Astrocyte (in vitro differentiated cells and primary cell): ENCODE measurements at regions not wholly inside any gene's neighbourhood (a gene's known extent, or its start where the extent isn't known, plus 50 kb on each side); places are given as distances from the start of the nearest gene placed in this dataset.
A peak's percentile ranks its signal among the peaks of the same experiment; 100 is the strongest.
"Not testable (repeated sequence)": the region's sequence is repeated elsewhere in the genome, so short reads cannot be mapped to it uniquely, and the experiment has no call there.

Experiments used
- DNase-seq: peaks from one replicate; pipeline ENCODE4 v3.0.0-alpha.2; 2010; ENCODE audit warnings: low read depth
- FAIRE-seq: peaks from 2 replicates; lab custom pipeline; 2011; peaks lifted over from hg19 to GRCh38; lab: Jason Lieb, UNC
- H2AFZ ChIP-seq: 2 replicates; pipeline ENCODE4 v1.6.0; 2012; ENCODE audit warnings: low read depth, low read length, inconsistent platforms
- H3K27ac ChIP-seq: 2 replicates; pipeline ENCODE4 v1.5.1; 2011; ENCODE audit warnings: low read depth, low read length, inconsistent platforms
- H3K27me3 ChIP-seq: 2 replicates; pipeline ENCODE4 v1.6.0; 2011; ENCODE audit warnings: low read length, inconsistent platforms; ENCODE audit not compliant: insufficient read depth
- H3K36me3 ChIP-seq: 2 replicates; pipeline ENCODE4 v1.5.1; 2011; ENCODE audit warnings: low read length, inconsistent platforms; ENCODE audit not compliant: insufficient read depth
- H3K4me1 ChIP-seq: 2 replicates; pipeline ENCODE4 v1.5.1; 2011; ENCODE audit warnings: low read length, inconsistent platforms; ENCODE audit not compliant: insufficient read depth
- H3K4me2 ChIP-seq: 2 replicates; pipeline ENCODE4 v1.6.0; 2012; ENCODE audit warnings: low read length, inconsistent platforms
- H3K4me3 ChIP-seq: 2 replicates; pipeline ENCODE4 v1.5.1; 2011; ENCODE audit warnings: low read depth, mild to moderate bottlenecking, low read length, inconsistent platforms; ENCODE audit not compliant: insufficient read depth
- H3K79me2 ChIP-seq: 2 replicates; pipeline ENCODE4 v1.6.0; 2012; ENCODE audit warnings: mild to moderate bottlenecking, low read length, inconsistent platforms; ENCODE audit not compliant: insufficient read depth
- H3K9ac ChIP-seq: 2 replicates; pipeline ENCODE4 v1.6.0; 2012; ENCODE audit warnings: mild to moderate bottlenecking, low read length, inconsistent platforms
- H3K9me3 ChIP-seq: 2 replicates; pipeline ENCODE4 v1.5.1; 2012; ENCODE audit warnings: low read depth, mild to moderate bottlenecking, low read length, inconsistent platforms; ENCODE audit not compliant: insufficient read depth
- H4K20me1 ChIP-seq: 2 replicates; pipeline ENCODE4 v1.6.0; 2012; ENCODE audit warnings: low read length, inconsistent platforms; ENCODE audit not compliant: insufficient read depth
- H3K27ac Mint-ChIP-seq: one replicate; pipeline ENCODE4 v1.8.0; 2021; ENCODE audit warnings: mild to moderate bottlenecking, mixed read lengths; ENCODE audit not compliant: unreplicated experiment
- H3K27me3 Mint-ChIP-seq: one replicate; pipeline ENCODE4 v1.8.0; 2021; ENCODE audit warnings: low read depth, mixed read lengths; ENCODE audit not compliant: unreplicated experiment
- H3K36me3 Mint-ChIP-seq: one replicate; pipeline ENCODE4 v1.8.0; 2021; ENCODE audit warnings: low read depth, mixed read lengths; ENCODE audit not compliant: unreplicated experiment
- H3K4me1 Mint-ChIP-seq: one replicate; pipeline ENCODE4 v1.8.0; 2021; ENCODE audit warnings: low read depth, mixed read lengths; ENCODE audit not compliant: unreplicated experiment
- H3K4me3 Mint-ChIP-seq: one replicate; pipeline ENCODE4 v1.8.0; 2021; ENCODE audit warnings: mild to moderate bottlenecking, moderate library complexity, mixed read lengths; ENCODE audit not compliant: unreplicated experiment
- H3K9me3 Mint-ChIP-seq: one replicate; pipeline ENCODE4 v1.8.0; 2021; ENCODE audit warnings: mild to moderate bottlenecking, mixed read lengths; ENCODE audit not compliant: unreplicated experiment
- EZH2 ChIP-seq: IDR thresholded peaks from 2 replicates; pipeline ENCODE4 v1.6.1; 2012; ENCODE audit warnings: mild to moderate bottlenecking, low read length, inconsistent platforms; ENCODE audit not compliant: insufficient read depth
- TF ChIP-seq, protein P1 (sequence below): IDR thresholded peaks from 2 replicates; pipeline ENCODE4 v1.5.1; 2011; ENCODE audit warnings: low read depth, mild to moderate bottlenecking, inconsistent platforms, low read length, moderate library complexity; ENCODE audit not compliant: insufficient read depth

- no peaks in the 10 kb centered on the region for H3K79me2 ChIP-seq
- Mint-ChIP-seq H3K27me3 (peaks cover 2% of the 10 kb centered on the region), H3K4me3 (no peak overlapping the region), H3K36me3 (no peaks in the 10 kb centered on the region), H3K9me3 (no peaks in the 10 kb centered on the region), H3K27ac (no peak overlapping the region), H3K4me1 (no peaks in the 10 kb centered on the region)
- H3K9ac ChIP-seq = no peak overlapping the region
- no peaks in the 10 kb centered on the region for H3K4me1 ChIP-seq
- H3K9me3 ChIP-seq = no peaks in the 10 kb centered on the region
- TF ChIP-seq EZH2 = no peak
- TF ChIP-seq, protein P1, sequence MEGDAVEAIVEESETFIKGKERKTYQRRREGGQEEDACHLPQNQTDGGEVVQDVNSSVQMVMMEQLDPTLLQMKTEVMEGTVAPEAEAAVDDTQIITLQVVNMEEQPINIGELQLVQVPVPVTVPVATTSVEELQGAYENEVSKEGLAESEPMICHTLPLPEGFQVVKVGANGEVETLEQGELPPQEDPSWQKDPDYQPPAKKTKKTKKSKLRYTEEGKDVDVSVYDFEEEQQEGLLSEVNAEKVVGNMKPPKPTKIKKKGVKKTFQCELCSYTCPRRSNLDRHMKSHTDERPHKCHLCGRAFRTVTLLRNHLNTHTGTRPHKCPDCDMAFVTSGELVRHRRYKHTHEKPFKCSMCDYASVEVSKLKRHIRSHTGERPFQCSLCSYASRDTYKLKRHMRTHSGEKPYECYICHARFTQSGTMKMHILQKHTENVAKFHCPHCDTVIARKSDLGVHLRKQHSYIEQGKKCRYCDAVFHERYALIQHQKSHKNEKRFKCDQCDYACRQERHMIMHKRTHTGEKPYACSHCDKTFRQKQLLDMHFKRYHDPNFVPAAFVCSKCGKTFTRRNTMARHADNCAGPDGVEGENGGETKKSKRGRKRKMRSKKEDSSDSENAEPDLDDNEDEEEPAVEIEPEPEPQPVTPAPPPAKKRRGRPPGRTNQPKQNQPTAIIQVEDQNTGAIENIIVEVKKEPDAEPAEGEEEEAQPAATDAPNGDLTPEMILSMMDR = no peak
- no peak overlapping the region for H2AFZ ChIP-seq
- H3K27ac ChIP-seq = no peak overlapping the region
- peak; percentile 84 for DNase-seq
- no peak overlapping the region for H3K4me2 ChIP-seq
- no peaks in the 10 kb centered on the region for H4K20me1 ChIP-seq
- H3K4me3 ChIP-seq = no peak overlapping the region
- no peaks in the 10 kb centered on the region for H3K27me3 ChIP-seq
- FAIRE-seq = peak; percentile 60
- no peaks in the 10 kb centered on the region for H3K36me3 ChIP-seq
Measured at GRCh38 chr4:20017070-20017776, 234.5 kb upstream of the SLIT2 start.

GRCh38 chr4:20015636-20016224 is 236.0 kb upstream of the SLIT2 start:
- H3K4me2 ChIP-seq = no peak overlapping the region
- DNase-seq (no peak), FAIRE-seq (no peak)
- H3K27me3 Mint-ChIP-seq = peaks cover 2% of the 10 kb centered on the region
- TF ChIP-seq, protein P1 = no peak
- no peak for TF ChIP-seq EZH2
- H3K9ac ChIP-seq = no peak overlapping the region
- no peak overlapping the region for H3K4me3 Mint-ChIP-seq
- H3K27ac Mint-ChIP-seq = no peak overlapping the region
- no peaks in the 10 kb centered on the region for H3K9me3 ChIP-seq
- no peaks in the 10 kb centered on the region for H3K79me2 ChIP-seq
- H3K4me1 ChIP-seq = no peaks in the 10 kb centered on the region
- no peak overlapping the region for H2AFZ ChIP-seq
- no peaks in the 10 kb centered on the region for H3K9me3 Mint-ChIP-seq
- no peaks in the 10 kb centered on the region for H3K36me3 ChIP-seq
- no peak overlapping the region for H3K4me3 ChIP-seq
- no peaks in the 10 kb centered on the region for H3K27me3 ChIP-seq
- no peaks in the 10 kb centered on the region for H3K36me3 Mint-ChIP-seq
- no peaks in the 10 kb centered on the region for H3K4me1 Mint-ChIP-seq
- no peak overlapping the region for H3K27ac ChIP-seq
- H4K20me1 ChIP-seq = no peaks in the 10 kb centered on the region

DNA sequence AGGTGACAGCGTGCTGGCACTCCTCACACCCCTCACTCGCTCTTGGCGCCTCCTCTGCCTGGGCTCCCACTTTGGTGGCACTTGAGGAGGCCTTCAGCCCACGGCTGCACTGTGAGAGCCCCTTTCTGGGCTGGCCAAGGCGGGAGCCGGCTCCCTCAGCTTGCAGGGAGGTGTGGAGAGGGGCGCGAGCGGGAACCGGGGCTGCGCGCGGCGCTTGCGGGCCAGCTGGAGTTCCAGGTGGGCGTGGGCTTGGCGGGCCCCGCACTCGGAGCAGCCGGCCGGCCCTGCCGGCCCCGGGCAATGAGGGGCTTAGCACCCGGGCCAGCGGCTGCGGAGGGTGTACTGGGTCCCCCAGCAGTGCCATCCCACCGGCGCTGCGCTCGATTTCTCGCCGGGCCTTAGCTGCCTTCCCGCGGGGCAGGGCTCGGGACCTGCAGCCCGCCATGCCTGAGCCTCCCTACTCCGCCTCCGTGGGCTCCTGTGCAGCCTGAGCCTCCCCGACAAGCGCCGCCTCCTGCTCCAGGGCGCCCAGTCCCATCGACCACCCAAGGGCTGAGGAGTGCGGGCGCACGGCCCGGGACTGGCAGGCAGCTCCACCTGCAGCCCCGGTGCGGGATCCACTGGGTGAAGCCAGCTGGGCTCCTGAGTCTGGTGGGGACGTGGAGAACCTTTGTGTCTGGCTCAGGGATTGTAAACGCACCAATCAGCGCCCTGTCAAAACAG is 247.7 kb upstream of the SLIT2 start:
- not testable (repeated sequence) for H3K9me3 ChIP-seq

More for the DNA sequence above, 247.7 kb upstream of the SLIT2 start:
- H3K27me3 Mint-ChIP-seq, H3K4me3 Mint-ChIP-seq, H3K36me3 ChIP-seq, H3K4me2 ChIP-seq, H3K4me1 ChIP-seq, H4K20me1 ChIP-seq, H2AFZ ChIP-seq, DNase-seq, H3K79me2 ChIP-seq, H3K27ac Mint-ChIP-seq, H3K27me3 ChIP-seq, FAIRE-seq, H3K9me3 Mint-ChIP-seq, H3K4me3 ChIP-seq, H3K9ac ChIP-seq, H3K27ac ChIP-seq, H3K36me3 Mint-ChIP-seq: not testable (repeated sequence)
- H3K4me1 Mint-ChIP-seq = peaks cover 14% of the 10 kb centered on the region
